ENCODE measurements at regions not wholly inside any gene's neighbourhood (a gene's known extent, or its start where the extent isn't known, plus 50 kb on each side); places are given as distances from the start of the nearest gene placed in this dataset.

- in situ Hi-C loops (cut with HindIII; ENCODE audit: low pct_unique_long_range_greater_than_20kb, low sequenced_read_pairs) (no loop called here), intact Hi-C loops (cut with micrococcal nuclease; ENCODE audit: unreplicated experiment) (no loop called here)
- no peak overlapping the region for H3K27ac ChIP-seq (ENCODE audit: low read length)
- TF ChIP-seq TCF7L2 (IDR thresholded peaks at IDR 0.05; ENCODE audit: low read depth, low read length) (no peak), POLR2AphosphoS5 (IDR thresholded peaks at IDR 0.05; ENCODE audit: low read depth, low read length) (no peak), SIN3A (IDR thresholded peaks at IDR 0.05; ENCODE audit: borderline replicate concordance, insufficient read depth, low read depth, low read length) (no peak)
- TF ChIP-seq, protein P1, sequence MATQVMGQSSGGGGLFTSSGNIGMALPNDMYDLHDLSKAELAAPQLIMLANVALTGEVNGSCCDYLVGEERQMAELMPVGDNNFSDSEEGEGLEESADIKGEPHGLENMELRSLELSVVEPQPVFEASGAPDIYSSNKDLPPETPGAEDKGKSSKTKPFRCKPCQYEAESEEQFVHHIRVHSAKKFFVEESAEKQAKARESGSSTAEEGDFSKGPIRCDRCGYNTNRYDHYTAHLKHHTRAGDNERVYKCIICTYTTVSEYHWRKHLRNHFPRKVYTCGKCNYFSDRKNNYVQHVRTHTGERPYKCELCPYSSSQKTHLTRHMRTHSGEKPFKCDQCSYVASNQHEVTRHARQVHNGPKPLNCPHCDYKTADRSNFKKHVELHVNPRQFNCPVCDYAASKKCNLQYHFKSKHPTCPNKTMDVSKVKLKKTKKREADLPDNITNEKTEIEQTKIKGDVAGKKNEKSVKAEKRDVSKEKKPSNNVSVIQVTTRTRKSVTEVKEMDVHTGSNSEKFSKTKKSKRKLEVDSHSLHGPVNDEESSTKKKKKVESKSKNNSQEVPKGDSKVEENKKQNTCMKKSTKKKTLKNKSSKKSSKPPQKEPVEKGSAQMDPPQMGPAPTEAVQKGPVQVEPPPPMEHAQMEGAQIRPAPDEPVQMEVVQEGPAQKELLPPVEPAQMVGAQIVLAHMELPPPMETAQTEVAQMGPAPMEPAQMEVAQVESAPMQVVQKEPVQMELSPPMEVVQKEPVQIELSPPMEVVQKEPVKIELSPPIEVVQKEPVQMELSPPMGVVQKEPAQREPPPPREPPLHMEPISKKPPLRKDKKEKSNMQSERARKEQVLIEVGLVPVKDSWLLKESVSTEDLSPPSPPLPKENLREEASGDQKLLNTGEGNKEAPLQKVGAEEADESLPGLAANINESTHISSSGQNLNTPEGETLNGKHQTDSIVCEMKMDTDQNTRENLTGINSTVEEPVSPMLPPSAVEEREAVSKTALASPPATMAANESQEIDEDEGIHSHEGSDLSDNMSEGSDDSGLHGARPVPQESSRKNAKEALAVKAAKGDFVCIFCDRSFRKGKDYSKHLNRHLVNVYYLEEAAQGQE (IDR thresholded peaks at IDR 0.05; ENCODE audit: insufficient read depth in 1 of 2, low read depth in 2 of 2, low read length in 1 of 2) = no peak
- TF ChIP-seq, protein P2, sequence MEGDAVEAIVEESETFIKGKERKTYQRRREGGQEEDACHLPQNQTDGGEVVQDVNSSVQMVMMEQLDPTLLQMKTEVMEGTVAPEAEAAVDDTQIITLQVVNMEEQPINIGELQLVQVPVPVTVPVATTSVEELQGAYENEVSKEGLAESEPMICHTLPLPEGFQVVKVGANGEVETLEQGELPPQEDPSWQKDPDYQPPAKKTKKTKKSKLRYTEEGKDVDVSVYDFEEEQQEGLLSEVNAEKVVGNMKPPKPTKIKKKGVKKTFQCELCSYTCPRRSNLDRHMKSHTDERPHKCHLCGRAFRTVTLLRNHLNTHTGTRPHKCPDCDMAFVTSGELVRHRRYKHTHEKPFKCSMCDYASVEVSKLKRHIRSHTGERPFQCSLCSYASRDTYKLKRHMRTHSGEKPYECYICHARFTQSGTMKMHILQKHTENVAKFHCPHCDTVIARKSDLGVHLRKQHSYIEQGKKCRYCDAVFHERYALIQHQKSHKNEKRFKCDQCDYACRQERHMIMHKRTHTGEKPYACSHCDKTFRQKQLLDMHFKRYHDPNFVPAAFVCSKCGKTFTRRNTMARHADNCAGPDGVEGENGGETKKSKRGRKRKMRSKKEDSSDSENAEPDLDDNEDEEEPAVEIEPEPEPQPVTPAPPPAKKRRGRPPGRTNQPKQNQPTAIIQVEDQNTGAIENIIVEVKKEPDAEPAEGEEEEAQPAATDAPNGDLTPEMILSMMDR (IDR thresholded peaks at IDR 0.05) = no peak
- H3K4me1 ChIP-seq (ENCODE audit: control insufficient read depth, insufficient read depth, low read length) = no peaks in the 10 kb centered on the region
- ChIA-PET CTCF (no interaction called here), POLR2A (interaction anchor here (0.8 kb wide), 1 partner anchor 16 kb away, joined by 3 read pairs; no protein-coding TSS in a partner anchor)
- H3K36me3 ChIP-seq (ENCODE audit: control insufficient read depth, insufficient read depth, low read length) = no peaks in the 10 kb centered on the region
- H3K4me3 ChIP-seq (ENCODE audit: low read depth in 2 of 2, low read length in 2 of 2) = no peak overlapping the region
- ATAC-seq (no peak), DNase-seq (ENCODE audit: low read depth, low spot score) (no peak)
- no peaks in the 10 kb centered on the region for H3K9me3 ChIP-seq (ENCODE audit: control insufficient read depth, insufficient read depth, low read depth, low read length)
- no TSS peak for BruUV-seq (replicated peaks)
- no peaks in the 10 kb centered on the region for H3K27me3 ChIP-seq (ENCODE audit: control insufficient read depth, insufficient read depth, low read length)
These were observed 149.3 kb downstream of the SYF2 start for GRCh38 chr1:25082995-25083394.

DNA sequence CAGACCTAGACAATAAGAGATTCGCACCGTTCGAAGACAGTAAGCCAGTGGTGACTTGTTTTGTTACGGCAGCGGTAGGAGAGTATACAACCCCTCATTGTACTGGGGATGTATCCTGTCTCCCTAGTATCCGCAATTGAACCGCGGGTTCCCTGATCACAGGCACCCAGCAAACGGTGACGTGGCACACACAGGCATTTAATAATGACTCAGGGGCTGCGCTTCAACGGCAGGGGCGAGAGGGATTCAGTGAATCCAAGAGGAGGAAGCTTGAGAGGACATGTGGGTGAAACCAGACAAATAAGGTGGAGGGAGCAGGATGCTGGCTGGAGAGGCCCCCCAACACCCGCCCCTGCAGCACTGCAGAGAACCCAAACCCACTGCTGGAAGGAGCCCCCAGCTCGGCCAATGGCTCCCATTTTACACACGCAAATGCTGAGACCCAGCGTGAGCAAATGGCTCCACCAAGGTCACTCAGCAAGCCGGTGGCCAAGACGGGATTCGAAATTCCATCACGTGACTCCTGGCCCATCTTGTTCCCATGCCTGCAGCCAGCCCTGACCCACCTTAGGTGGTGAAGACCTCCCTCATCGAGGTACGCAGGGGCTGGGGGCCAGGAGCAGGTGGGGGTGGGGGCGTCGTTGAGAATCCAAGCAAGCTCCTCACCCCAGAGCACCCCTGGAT lies 149.9 kb downstream of the SYF2 start:
- in situ Hi-C loops (cut with HindIII; ENCODE audit: low pct_unique_long_range_greater_than_20kb, low sequenced_read_pairs) (no loop called here), intact Hi-C loops (cut with micrococcal nuclease; ENCODE audit: unreplicated experiment) (no loop called here)

More for the DNA sequence above, 149.9 kb downstream of the SYF2 start:
- Histone ChIP-seq H3K4me3 (ENCODE audit: low read depth in 2 of 2, low read length in 2 of 2) (no peak overlapping the region), H3K27ac (ENCODE audit: low read length) (no peak overlapping the region), H3K36me3 (ENCODE audit: control insufficient read depth, insufficient read depth, low read length) (no peaks in the 10 kb centered on the region), H3K9me3 (ENCODE audit: control insufficient read depth, insufficient read depth, low read depth, low read length) (no peaks in the 10 kb centered on the region), H3K4me1 (ENCODE audit: control insufficient read depth, insufficient read depth, low read length) (no peaks in the 10 kb centered on the region), H3K27me3 (ENCODE audit: control insufficient read depth, insufficient read depth, low read length) (no peaks in the 10 kb centered on the region)
- TF ChIP-seq, protein P2 (IDR thresholded peaks at IDR 0.05) = no peak
- TF ChIP-seq SIN3A (IDR thresholded peaks at IDR 0.05; ENCODE audit: borderline replicate concordance, insufficient read depth, low read depth, low read length) (no peak), POLR2AphosphoS5 (IDR thresholded peaks at IDR 0.05; ENCODE audit: low read depth, low read length) (no peak)
- TF ChIP-seq, protein P1 (IDR thresholded peaks at IDR 0.05; ENCODE audit: insufficient read depth in 1 of 2, low read depth in 2 of 2, low read length in 1 of 2) = no peak
- POLR2A ChIA-PET = interaction anchor here (0.6 kb wide), 1 partner anchor 131 kb away, joined by 7 read pairs; no protein-coding TSS in a partner anchor
- DNase-seq (ENCODE audit: low read depth, low spot score) = no peak
- CTCF ChIA-PET = no interaction called here
- BruUV-seq (replicated peaks) = no TSS peak
- ATAC-seq = 0 out of 2 replicates have a peak, but pooled peaks have one; percentile 20
